ENCODE measurements at regions not wholly inside any gene's neighbourhood (a gene's known extent, or its start where the extent isn't known, plus 50 kb on each side); places are given as distances from the start of the nearest gene placed in this dataset.
A peak's percentile ranks its signal among the peaks of the same experiment; 100 is the strongest.

GRCh38 chr5:26237489-26237888, 800.9 kb downstream of the CDH9 start:
- no peak for DNase-seq (ENCODE audit: low read depth in 4 of 4, low spot score in 3 of 4)

DNA sequence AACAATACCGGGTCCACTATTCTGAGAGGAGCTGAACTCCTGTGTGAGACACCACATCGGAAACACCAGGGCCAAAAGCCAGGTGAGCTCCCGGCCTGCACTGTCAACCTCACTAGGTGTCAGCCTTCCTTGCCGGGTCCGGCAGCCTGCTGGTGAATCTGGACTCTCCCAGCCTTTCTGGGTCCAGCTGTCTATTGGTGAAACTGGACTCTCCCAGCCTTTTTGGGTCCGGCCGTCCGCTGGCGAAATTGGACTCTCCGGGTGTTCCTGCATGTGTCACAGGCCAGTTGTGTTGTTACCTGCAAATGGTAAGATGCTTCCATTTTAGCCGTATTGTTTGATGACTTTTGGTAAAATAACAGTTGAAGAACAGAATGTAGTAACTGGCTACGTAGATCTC, 801.5 kb downstream of the CDH9 start:
- no peak for DNase-seq (ENCODE audit: low read depth in 4 of 4, low spot score in 3 of 4)

GRCh38 chr5:26232706-26233105, 805.7 kb downstream of the CDH9 start:
- DNase-seq (ENCODE audit: low read depth in 4 of 4, low spot score in 3 of 4) = no peak

GRCh38 chr5:26231316-26231715, 807.1 kb downstream of the CDH9 start:
- DNase-seq (ENCODE audit: low read depth in 4 of 4, low spot score in 3 of 4) = no peak

DNA sequence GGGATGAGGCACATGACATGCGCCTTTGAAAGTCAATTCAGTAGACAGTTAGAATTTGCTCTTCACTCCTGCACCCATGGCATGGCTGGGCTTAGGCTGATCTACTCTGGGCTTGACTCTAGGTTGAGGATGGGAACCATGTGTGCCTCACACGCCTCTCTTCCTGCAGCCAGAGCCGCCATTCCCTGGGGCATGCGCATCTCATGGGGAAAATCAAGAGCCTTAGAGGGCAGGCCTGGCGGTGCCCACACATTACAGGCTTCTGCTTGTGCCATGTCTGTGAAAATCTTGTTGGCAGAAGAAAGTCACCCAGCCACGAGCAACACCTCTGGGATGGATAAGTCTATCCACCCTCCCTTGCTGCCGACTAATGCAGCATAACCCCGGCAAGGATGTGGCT, 808.5 kb downstream of the CDH9 start:
- no peak for DNase-seq (ENCODE audit: low read depth in 4 of 4, low spot score in 3 of 4)

DNA sequence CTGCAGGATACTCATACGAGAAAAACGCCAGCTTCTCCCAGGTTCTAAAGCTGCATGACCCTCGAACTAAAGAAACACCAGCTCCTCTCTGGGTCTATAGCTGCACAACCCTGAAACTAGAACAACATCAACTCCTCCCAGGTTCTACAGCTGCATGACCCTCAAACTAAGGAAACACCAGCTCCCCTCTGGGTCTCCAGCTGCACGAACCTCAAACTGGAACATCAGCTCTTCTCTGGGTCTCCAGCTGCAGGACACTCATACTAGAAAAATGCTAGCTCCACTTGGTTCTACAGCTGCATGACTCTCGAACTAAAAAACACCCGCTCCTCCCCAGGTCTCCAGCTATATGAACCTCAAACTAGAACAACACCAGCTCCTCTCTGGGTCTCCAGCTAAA, 811.1 kb downstream of the CDH9 start:
- DNase-seq (ENCODE audit: low read depth in 4 of 4, low spot score in 3 of 4) = no peak

DNA sequence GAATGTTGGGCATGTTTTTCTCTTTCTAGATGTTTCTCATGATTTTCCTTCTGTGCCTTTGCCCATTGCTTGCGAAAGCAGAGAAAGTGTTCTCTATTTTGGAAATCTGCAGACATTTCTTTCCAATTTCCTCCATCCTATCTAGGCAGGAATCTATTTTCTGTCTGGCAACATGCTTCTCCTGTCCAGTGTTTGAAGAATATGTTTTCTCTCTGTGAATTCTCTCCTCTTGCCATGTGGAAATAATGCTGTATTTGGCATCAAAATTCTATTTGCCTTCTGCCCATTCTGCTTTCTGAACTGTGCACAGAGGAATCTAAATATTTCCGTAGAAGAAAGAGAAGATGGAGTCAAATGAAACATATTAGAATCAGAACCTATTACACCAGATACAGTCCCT, 833.3 kb downstream of the CDH9 start:
- no peak for DNase-seq (ENCODE audit: low read depth in 4 of 4, low spot score in 3 of 4)

DNA sequence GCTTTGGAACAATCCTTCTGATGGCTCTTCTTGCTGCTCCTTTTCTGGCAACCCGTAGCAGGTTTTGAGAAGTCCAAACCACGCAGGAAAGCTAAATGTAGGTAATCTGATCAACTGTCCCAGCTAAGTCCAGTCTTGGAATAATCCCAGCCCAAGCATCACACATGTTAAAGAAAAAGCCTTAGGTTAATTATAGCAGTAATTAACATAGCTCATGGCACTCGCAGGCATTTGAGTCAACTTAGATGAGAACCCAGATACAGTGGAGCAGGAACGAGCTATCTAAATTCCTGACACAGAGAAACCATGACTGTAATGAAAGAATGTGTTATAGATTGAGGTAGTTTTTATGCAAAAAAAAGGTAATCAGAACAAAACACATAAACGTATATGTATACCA, 844.8 kb downstream of the CDH9 start:
- DNase-seq (ENCODE audit: low read depth in 4 of 4, low spot score in 3 of 4) = no peak

DNA sequence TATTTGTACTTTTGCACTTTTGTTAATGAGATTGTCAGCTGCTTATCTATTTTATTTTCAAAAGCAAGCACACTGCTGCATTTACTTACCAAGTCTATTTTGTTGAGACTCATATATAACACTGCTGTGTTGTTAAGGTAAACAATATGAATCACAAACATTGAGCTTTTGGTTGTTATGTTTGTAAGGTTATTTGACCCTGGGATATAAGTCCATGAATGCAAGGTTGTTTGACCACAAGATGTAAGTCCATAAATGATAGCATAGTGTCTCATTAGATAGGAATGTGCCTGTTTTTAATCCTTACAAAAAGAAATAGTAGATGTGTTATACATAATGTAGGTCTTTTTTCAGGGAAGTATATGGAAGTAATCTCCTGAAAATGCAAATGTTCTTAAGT, 845.9 kb downstream of the CDH9 start:
- no peak for DNase-seq (ENCODE audit: low read depth in 4 of 4, low spot score in 3 of 4)

- no peak for DNase-seq (ENCODE audit: low read depth in 4 of 4, low spot score in 3 of 4)
These were observed 856.8 kb downstream of the CDH9 start for GRCh38 chr5:26181582-26181981.

- DNase-seq (ENCODE audit: low read depth in 4 of 4, low spot score in 3 of 4) = no peak
These were observed 889.7 kb downstream of the CDH9 start for GRCh38 chr5:26148569-26149107.

DNA sequence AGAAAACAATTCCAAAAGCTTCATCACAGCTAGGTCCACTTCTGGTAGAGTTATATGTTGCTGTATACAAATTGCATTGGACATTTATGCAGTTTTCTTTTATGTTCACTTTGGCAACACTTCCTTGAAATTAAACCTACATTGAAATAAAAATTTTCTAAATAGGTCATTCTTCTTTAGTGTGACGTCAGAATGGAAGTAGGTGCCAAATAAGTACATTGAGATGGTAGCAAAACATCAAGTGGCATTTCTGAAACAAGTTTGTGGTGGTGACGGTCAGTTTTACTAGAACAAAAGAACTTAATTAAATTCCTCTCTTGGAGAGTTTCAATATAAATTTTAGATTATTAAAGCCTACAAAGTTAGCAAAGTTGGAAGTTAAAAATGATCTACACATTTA, 895.1 kb downstream of the CDH9 start:
- no peak for DNase-seq (ENCODE audit: low read depth in 4 of 4, low spot score in 3 of 4)

GRCh38 chr5:26121338-26121737, 917.0 kb downstream of the CDH9 start:
- DNase-seq (ENCODE audit: low read depth in 4 of 4, low spot score in 3 of 4) = peak; percentile 0 to 7 (median 4)

- no peak for DNase-seq (ENCODE audit: low read depth in 4 of 4, low spot score in 3 of 4)
These were observed 934.2 kb downstream of the CDH9 start for GRCh38 chr5:26104175-26104574.

DNA sequence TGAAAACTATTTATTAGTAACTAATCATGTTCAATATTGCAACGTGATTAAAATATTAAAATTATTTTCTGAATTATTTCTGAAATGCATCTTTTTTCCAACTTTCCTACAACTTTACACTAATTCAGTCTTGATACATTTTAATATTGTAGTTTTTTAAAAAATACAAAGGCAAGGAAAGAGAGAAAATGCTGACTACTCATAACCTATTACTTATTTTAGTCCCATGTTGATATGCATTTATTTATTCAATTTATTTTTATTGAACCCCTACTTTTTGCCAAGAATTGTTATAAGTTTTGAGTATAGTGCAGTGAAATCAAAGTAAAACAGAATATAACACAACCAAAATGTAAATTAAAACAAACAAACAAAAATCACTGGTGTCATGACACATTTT, 978.2 kb downstream of the CDH9 start:
- DNase-seq (ENCODE audit: low read depth in 4 of 4, low spot score in 3 of 4) = no peak

DNA sequence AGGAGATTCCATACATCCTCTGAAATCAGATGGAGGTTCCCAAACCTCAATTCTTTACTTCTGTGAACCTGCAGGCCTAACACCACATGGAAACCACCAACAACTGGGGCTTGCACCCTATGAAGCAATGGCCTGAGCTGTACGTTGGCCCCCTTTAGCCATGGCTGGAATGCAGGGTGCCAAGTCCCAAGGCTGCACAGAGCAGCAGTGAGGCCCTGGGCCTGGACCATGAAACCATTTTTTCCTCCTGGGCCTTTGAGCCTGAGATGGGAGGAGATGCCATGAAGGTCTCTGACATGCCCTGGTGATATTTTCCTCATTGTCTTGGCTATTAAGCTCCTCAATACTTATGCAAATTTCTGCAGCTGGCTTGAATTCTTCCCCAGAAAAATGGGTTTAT, 983.8 kb downstream of the CDH9 start:
- no peak for DNase-seq (ENCODE audit: low read depth in 4 of 4, low spot score in 3 of 4)

DNA sequence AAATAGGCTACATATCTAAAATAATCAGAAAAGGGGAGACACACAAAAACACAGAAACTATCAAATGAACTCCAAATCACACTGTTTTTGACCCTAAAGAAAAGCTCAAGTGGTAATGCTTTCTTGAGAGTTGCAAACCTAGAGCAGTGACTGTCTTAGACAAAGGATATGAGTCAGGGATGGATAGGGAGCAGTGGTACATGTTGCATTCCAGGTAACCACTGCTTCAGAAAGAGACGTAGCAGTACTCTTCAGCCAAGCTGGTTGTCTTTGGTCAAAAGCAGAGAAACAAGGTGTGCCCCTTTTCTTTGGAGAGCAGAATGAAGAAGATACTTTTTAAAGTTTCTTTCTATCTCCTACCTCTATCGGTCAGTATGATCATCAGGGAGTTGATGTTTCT, 1003.6 kb downstream of the CDH9 start:
- no peak for DNase-seq (ENCODE audit: low read depth in 4 of 4, low spot score in 3 of 4)

- no peak for DNase-seq (ENCODE audit: low read depth in 4 of 4, low spot score in 3 of 4)
These were observed 1006.9 kb downstream of the CDH9 start for GRCh38 chr5:26031481-26031880.

DNA sequence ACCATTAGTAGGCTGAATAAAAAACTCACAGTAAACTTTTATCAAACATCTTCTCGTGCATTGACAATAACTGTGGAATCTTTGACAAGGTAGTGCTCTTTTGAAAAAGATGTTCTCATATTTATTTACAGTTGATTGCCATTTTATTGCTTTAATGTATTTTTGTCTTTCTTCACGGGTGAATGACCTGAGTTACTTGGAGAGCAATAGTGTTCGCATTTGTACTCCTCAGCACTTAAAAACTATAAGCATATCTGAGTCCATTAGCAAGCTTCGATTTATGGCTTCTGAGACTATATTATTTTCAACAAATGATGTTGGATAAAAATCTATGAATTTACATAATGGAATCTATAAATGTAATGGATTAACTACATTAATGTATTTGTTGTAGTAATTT, 1012.3 kb downstream of the CDH9 start:
- DNase-seq (ENCODE audit: low read depth in 4 of 4, low spot score in 3 of 4) = no peak

- DNase-seq (ENCODE audit: low read depth in 4 of 4, low spot score in 3 of 4) = no peak
These were observed 1013.6 kb downstream of the CDH9 start for GRCh38 chr5:26024774-26025173.

DNA sequence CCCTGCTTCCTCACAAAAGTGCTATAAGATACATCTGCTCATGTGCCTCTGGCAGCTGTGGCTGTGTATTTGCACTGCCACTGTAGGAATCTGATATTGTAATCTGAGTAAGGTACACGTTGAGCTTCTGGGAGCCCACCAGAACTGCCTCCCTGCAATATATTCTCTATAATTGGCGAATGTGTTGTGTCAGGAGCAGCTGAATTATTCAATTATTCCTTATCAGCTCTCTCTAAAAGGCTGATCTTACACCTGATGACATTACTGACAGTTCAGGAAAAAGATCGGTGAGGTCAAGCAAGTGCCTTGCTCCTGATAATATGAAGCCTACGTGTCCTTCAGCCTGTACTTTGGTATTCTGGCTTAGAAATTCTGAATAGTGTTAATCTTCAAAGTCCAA, 1015.0 kb downstream of the CDH9 start:
- DNase-seq (ENCODE audit: low read depth in 4 of 4, low spot score in 3 of 4) = no peak

DNA sequence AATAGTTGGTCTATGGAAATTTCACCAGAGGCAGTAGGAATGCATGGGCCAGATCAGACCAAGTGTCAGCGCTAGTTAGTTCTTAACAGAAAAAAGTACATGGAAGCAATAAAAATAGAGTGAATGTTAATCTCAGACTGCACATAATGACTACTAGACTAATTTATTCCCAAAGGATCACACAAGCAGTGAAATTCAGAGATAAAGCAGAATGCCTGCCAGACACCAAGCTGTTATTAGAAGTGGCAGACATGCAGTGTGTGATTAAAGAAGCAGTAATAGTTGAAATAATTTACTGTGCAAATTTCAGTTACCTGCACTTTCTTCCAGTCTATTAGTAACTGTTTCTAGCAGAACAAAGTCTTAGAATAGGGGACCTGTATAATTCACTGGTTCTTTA, 1024.2 kb downstream of the CDH9 start:
- no peak for DNase-seq (ENCODE audit: low read depth in 4 of 4, low spot score in 3 of 4)

DNA sequence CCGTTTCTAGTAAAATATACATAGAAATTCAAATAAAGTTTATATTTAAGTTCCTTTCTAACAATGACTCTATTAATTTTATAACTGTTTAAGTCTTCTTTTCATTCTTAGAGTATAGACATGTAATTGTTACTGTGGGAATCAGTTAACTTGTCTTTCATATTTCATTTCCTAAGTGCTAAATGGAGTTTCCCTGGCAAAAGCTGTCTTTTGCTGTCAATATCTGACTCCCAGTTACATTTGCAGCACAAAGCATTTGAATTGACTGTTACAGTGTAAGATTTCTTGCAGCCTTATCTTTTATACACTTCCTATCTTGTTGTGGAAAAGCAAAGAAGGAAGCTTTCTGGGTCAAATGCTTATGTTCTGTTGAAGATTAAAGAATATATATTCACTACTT, 1026.3 kb downstream of the CDH9 start:
- no peak for DNase-seq (ENCODE audit: low read depth in 4 of 4, low spot score in 3 of 4)

- peak in 1 of 4 donors; percentile 4 for DNase-seq (ENCODE audit: low read depth in 4 of 4, low spot score in 3 of 4)
These were observed 1028.6 kb downstream of the CDH9 start for GRCh38 chr5:26009742-26010141.
